ENCODE measurements at regions not wholly inside any gene's neighbourhood (a gene's known extent, or its start where the extent isn't known, plus 50 kb on each side); places are given as distances from the start of the nearest gene placed in this dataset.

- Histone ChIP-seq H3K4me3 (ENCODE audit: low read depth, low read length) (no peak overlapping the region), H3K27me3 (ENCODE audit: control insufficient read depth, insufficient read depth, low read length) (no peaks in the 10 kb centered on the region), H3K36me3 (ENCODE audit: control insufficient read depth, insufficient read depth, low read length) (no peaks in the 10 kb centered on the region; the same call in 1 of the 2 replicates)
- ChIA-PET POLR2A (no interaction called here), CTCF (interaction anchor here (1.1 kb wide), 1 partner anchor 142 kb away, joined by 3 read pairs; no protein-coding TSS in a partner anchor)
- TF ChIP-seq CTCF (IDR thresholded peaks at IDR 0.05; ENCODE audit: insufficient read depth, low read depth, low read length), result no peak
- no peak for DNase-seq (ENCODE audit: low read depth)
These were observed 109.5 kb upstream of the F3 start for GRCh38 chr1:94651076-94651475.

- no peak for DNase-seq (ENCODE audit: low read depth)
- ChIA-PET CTCF (no interaction called here), POLR2A (interaction anchor here (0.6 kb wide), 1 partner anchor 392 kb away, joined by 3 read pairs; no protein-coding TSS in a partner anchor)
- no peak for TF ChIP-seq CTCF (IDR thresholded peaks at IDR 0.05; ENCODE audit: insufficient read depth, low read depth, low read length)
- H3K27me3 ChIP-seq (ENCODE audit: control insufficient read depth, insufficient read depth, low read length), result no peaks in the 10 kb centered on the region
- H3K36me3 ChIP-seq (ENCODE audit: control insufficient read depth, insufficient read depth, low read length), result no peaks in the 10 kb centered on the region
- H3K4me3 ChIP-seq (ENCODE audit: low read depth, low read length), result no peak overlapping the region
These were observed 108.7 kb upstream of the F3 start for GRCh38 chr1:94650301-94650700.

- TF ChIP-seq CTCF (IDR thresholded peaks at IDR 0.05; ENCODE audit: insufficient read depth, low read depth, low read length), result no peak
- POLR2A ChIA-PET, result interaction anchor here (0.5 kb wide), 1 partner anchor 41 kb away, joined by 3 read pairs; no protein-coding TSS in a partner anchor
- DNase-seq (ENCODE audit: low read depth), result peak; percentile 98
These were observed 106.9 kb upstream of the F3 start for GRCh38 chr1:94648225-94649007.

GRCh38 chr1:94646786-94647555, 105.4 kb upstream of the F3 start:
- CTCF ChIA-PET, result interaction anchor here (1.3 kb wide), 1 partner anchor 104 kb away, joined by 3 read pairs; no protein-coding TSS in a partner anchor
- no peak for DNase-seq (ENCODE audit: low read depth)
- H3K36me3 ChIP-seq (ENCODE audit: control insufficient read depth, insufficient read depth, low read length), result no peaks in the 10 kb centered on the region
- H3K27me3 ChIP-seq (ENCODE audit: control insufficient read depth, insufficient read depth, low read length), result no peaks in the 10 kb centered on the region
- H3K4me3 ChIP-seq (ENCODE audit: low read depth, low read length), result no peak overlapping the region
- POLR2A ChIA-PET, result interaction anchor here (0.6 kb wide), 2 partner anchors 14 to 73 kb away, joined by 4 read pairs; no protein-coding TSS in a partner anchor
- no peak for TF ChIP-seq CTCF (IDR thresholded peaks at IDR 0.05; ENCODE audit: insufficient read depth, low read depth, low read length)

More at GRCh38 chr1:94648225-94649007, 106.9 kb upstream of the F3 start:
- no peak overlapping the region for H3K4me3 ChIP-seq (ENCODE audit: low read depth, low read length)
- CTCF ChIA-PET, result interaction anchor here (0.6 to 0.7 kb wide), 3 partner anchors 127 to 318 kb away, joined by 3 read pairs; no protein-coding TSS in a partner anchor
- no peaks in the 10 kb centered on the region for H3K36me3 ChIP-seq (ENCODE audit: control insufficient read depth, insufficient read depth, low read length)
- no peaks in the 10 kb centered on the region for H3K27me3 ChIP-seq (ENCODE audit: control insufficient read depth, insufficient read depth, low read length)

All from BJ (cell line).